AG10803 (cell line): ENCODE measurements at regions not wholly inside any gene's neighbourhood (a gene's known extent, or its start where the extent isn't known, plus 50 kb on each side); places are given as distances from the start of the nearest gene placed in this dataset.

ENCODE experiments used
- DNase-seq: peaks from one replicate; pipeline ENCODE4 v3.0.0; 2010; ENCODE audit warnings: low read depth
- H3K4me3 ChIP-seq: 2 replicates; pipeline ENCODE4 v1.5.1; 2011; ENCODE audit warnings: mild to moderate bottlenecking, low read length, control low read depth
- TF ChIP-seq, protein P1 (sequence below): conservative IDR thresholded peaks from 2 replicates; pipeline ENCODE4 v1.5.1; 2011; ENCODE audit warnings: mild to moderate bottlenecking, low read length, control low read depth, inconsistent platforms

DNA sequence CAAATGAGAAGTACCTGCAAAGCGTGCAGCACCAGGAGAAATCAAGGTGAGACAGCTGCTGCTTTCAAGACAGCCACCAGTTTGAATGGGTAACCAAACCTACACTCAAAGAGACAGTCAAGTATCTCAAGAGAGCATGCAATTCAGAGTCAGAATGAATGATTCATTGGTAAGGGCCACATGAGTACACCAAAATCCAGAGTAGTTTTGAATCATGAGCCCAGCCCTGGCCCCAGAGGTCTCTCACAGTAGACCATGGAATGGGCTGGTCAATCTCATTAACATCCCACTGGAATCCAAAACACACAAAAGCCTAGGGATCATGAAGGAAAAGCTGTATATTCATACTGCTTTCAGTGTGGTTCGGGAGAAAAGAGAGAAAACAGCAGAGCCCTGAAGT is 242.8 kb downstream of the TBL1XR1 start:
- H3K4me3 ChIP-seq = no peak overlapping the region
- DNase-seq = peak; percentile 55
- TF ChIP-seq, protein P1, sequence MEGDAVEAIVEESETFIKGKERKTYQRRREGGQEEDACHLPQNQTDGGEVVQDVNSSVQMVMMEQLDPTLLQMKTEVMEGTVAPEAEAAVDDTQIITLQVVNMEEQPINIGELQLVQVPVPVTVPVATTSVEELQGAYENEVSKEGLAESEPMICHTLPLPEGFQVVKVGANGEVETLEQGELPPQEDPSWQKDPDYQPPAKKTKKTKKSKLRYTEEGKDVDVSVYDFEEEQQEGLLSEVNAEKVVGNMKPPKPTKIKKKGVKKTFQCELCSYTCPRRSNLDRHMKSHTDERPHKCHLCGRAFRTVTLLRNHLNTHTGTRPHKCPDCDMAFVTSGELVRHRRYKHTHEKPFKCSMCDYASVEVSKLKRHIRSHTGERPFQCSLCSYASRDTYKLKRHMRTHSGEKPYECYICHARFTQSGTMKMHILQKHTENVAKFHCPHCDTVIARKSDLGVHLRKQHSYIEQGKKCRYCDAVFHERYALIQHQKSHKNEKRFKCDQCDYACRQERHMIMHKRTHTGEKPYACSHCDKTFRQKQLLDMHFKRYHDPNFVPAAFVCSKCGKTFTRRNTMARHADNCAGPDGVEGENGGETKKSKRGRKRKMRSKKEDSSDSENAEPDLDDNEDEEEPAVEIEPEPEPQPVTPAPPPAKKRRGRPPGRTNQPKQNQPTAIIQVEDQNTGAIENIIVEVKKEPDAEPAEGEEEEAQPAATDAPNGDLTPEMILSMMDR = no peak

DNA sequence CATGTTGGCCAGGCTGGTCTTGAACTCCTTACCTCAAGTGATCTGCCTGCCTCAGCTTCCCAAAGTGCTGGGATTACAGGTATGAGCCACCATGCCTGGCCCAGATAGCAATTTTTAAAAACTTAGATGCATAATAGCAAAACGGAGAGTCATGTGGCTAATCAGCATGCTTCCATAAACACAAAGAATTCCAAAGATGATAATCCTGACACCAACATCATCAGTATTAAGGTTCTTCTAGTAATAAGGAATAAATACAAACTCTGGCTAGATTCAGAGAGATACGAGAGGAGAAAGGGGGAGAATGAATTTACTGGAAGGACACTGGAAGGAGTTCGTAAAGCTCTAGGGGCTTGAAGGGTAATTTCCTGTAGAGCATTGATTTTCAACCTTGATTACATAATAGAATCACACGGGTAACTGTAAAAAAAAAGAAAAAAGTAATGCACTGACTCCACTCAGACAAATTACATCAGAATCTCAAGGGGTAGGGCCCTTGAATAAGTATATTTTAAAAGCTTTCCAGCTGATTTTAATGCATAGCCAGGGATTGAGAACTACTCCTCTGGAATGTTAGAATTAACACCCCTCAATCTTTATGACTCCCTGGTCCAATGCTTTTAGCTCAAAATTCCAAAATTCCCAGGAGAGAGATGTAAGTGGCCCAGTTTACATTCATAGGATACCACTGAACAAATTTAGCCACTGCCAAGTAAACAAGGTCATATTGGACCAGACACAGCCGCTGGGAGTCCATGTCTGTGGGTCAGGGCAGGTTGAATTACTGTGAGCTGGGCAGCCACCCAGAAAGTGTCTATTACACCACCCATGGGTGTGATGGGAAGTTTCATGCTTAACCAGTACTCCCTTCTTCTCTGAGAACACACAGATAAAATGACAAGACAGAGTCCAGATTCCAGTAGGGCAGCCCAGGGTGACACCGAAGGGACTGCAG is 243.9 kb downstream of the TBL1XR1 start:
- peak; percentile 97 for DNase-seq
- H3K4me3 ChIP-seq = no peak overlapping the region
- TF ChIP-seq, protein P1 = no peak

DNA sequence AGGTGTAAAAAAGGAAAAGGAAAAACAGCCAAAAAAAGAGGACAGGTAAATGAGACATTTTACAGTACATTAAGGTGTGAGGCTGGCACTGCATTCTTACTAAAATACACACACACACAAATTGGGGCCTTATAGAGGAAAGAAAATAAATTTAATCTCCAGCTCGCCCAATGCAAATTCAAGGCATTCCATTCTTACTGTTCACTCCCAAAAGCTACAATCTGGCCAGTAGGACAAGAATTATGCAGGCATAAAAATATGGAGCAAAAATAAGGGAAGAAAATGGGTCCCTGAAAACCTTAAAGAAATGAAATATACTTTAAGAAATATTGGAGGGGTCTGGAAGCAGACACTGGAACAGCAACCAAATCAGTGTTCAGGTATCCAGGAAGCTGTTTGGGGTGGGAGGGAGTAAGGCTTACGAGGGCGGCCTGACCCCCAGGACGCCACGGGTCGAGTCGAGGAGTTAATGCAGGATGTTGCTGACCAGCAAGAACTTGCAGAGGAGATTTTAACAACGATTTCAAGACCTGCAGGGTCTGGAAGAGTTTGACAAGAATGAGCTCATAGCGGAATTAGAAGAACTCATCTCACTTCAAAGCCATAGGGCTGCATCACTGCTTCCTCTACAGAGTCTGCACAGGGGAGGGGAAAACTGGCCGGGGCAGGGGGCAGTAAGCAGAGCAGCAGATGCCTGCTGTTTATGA is 245.5 kb downstream of the TBL1XR1 start:
- TF ChIP-seq, protein P1 = no peak
- H3K4me3 ChIP-seq = no peak overlapping the region
- peak; percentile 27 for DNase-seq

DNA sequence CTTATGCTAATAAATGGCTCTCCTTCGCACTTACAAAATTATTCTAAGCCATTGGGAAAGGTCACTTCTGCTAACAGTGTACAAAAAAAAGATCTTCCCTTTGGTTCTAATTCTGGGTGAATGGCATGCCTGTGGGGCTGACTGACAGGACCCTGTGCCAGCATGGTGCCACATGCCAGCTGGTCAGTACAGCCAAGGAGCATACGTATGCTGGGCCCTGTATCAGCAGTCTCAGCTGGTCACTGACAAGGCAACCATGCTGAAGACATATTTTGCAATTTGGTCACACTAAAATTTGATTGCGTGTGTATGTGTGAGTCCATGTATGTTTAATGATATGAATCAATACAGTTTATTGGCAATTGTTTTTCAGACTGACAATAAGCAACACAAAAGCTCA is 246.1 kb downstream of the TBL1XR1 start:
- H3K4me3 ChIP-seq = no peak overlapping the region
- TF ChIP-seq, protein P1 = no peak
- no peak for DNase-seq

DNA sequence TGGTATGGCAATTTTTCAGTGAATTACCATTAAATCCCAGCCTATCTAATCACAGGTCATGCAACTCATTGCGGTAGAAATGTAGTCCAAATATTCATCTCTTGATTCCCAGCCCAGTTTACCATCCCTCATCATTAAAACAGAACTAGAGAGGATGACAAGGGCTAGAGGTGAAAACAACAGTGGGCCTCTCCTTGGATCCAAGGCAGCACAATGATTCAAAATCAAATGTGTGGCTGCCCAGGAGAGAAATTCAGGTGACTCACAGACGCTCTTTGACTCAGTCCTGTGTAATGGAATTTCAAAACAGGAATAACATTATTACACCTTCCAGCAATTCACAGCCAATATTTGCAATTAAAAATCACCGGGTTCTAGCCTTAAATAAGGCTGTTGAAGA is 246.5 kb downstream of the TBL1XR1 start:
- H3K4me3 ChIP-seq = no peak overlapping the region
- DNase-seq = peak; percentile 43
- TF ChIP-seq, protein P1 = no peak

DNA sequence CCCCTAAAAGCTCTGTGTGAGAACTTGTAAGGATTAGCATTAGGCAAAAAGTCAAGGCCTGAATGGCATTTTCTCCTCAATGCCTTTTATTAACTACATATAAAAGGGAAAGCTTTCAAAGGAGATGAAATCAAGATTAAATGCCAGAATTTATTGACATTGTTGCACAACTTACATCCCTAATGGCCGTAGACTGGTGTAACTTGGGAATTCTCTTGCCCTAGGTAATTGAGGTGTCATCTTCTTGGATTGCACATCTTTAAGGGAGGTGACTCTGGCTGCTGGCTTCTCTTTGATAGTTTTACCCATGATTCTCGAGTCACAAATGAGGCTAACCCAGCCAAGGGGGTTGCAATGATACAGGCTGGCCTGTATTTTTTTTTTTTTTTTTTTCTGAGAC is 249.1 kb downstream of the TBL1XR1 start:
- TF ChIP-seq, protein P1 = no peak
- no peak overlapping the region for H3K4me3 ChIP-seq
- DNase-seq = no peak
